ENCODE measurements at regions not wholly inside any gene's neighbourhood (a gene's known extent, or its start where the extent isn't known, plus 50 kb on each side); places are given as distances from the start of the nearest gene placed in this dataset.

DNA sequence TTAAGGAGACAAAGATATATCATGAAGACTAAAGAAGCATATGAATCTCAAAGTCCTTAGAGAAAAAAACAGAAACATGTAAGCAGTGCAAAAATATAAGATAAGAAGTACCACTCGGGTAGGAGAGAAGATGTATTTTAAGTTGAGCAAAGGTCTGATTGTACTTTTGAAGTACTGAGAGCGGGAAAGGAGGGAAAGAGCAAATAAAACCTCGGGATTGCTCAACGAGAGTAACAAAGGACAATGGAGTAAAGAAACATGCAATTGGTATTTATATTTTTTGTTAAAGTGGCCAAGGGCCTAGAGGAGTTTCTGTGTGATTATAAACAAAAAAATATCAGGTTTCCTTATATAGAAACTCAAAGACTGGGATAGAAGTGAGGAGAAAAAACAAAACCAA is 251.9 kb downstream of the LNPK start:
- TF ChIP-seq ZFP36 (IDR thresholded peaks at IDR 0.05; ENCODE audit: borderline replicate concordance, partially characterized antibody) (no peak), REST (IDR thresholded peaks at IDR 0.05) (no peak), MAFK (IDR thresholded peaks at IDR 0.05; ENCODE audit: partially characterized antibody) (no peak), KDM5A (IDR thresholded peaks at IDR 0.05) (no peak), POLR2A (IDR thresholded peaks at IDR 0.05; ENCODE audit: low read length) (no peak), RAD21 (conservative IDR thresholded peaks at IDR 0.05 in 1 of 2, IDR thresholded peaks at IDR 0.05 in 1 of 2) (no peak), NPAS2 (CRISPR knock-in tag; IDR thresholded peaks at IDR 0.05; ENCODE audit: borderline replicate concordance) (no peak), SMC3 (IDR thresholded peaks at IDR 0.05) (no peak), CEBPB (IDR thresholded peaks at IDR 0.05) (no peak), PBX3 (IDR thresholded peaks at IDR 0.05) (no peak)
- TF ChIP-seq, protein P1, sequence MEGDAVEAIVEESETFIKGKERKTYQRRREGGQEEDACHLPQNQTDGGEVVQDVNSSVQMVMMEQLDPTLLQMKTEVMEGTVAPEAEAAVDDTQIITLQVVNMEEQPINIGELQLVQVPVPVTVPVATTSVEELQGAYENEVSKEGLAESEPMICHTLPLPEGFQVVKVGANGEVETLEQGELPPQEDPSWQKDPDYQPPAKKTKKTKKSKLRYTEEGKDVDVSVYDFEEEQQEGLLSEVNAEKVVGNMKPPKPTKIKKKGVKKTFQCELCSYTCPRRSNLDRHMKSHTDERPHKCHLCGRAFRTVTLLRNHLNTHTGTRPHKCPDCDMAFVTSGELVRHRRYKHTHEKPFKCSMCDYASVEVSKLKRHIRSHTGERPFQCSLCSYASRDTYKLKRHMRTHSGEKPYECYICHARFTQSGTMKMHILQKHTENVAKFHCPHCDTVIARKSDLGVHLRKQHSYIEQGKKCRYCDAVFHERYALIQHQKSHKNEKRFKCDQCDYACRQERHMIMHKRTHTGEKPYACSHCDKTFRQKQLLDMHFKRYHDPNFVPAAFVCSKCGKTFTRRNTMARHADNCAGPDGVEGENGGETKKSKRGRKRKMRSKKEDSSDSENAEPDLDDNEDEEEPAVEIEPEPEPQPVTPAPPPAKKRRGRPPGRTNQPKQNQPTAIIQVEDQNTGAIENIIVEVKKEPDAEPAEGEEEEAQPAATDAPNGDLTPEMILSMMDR (IDR thresholded peaks at IDR 0.05): no peak
